ENCODE measurements at regions not wholly inside any gene's neighbourhood (a gene's known extent, or its start where the extent isn't known, plus 50 kb on each side); places are given as distances from the start of the nearest gene placed in this dataset.

GRCh38 chr6:167731216-167731615, 95.5 kb upstream of the AFDN start:
- Histone ChIP-seq H3K27me3 (no peaks in the 10 kb centered on the region), H3K27ac (peak overlapping the region in 1 of 2 donors; percentile 52), H3K4me1 (peaks cover 0 to 2% of the 10 kb centered on the region in 2 donors), H3K9me3 (no peaks in the 10 kb centered on the region), H3K4me3 (peak overlapping the region in 1 of 3 donors; percentile 28), H3K36me3 (no peaks in the 10 kb centered on the region)
- DNase-seq (ENCODE audit: low spot score in 2 of 2), result no peak
- TF ChIP-seq POLR2A (IDR thresholded peaks at IDR 0.05) (no peak), CTCF (IDR thresholded peaks at IDR 0.05) (no peak), POLR2AphosphoS5 (IDR thresholded peaks at IDR 0.05) (no peak)
- intact Hi-C loops (cut with DNase I; ENCODE audit: low total_unique reads), result no loop called here

- peaks cover 0 to 2% of the 10 kb centered on the region in 2 donors for H3K4me1 ChIP-seq
- intact Hi-C loops (cut with DNase I; ENCODE audit: low total_unique reads), result no loop called here
- H3K27me3 ChIP-seq, result no peaks in the 10 kb centered on the region
- no peak for DNase-seq (ENCODE audit: low spot score in 2 of 2)
- H3K9me3 ChIP-seq, result no peaks in the 10 kb centered on the region
- peak overlapping the region in 1 of 3 donors; percentile 28 for H3K4me3 ChIP-seq
- no peaks in the 10 kb centered on the region for H3K36me3 ChIP-seq
- TF ChIP-seq POLR2AphosphoS5 (IDR thresholded peaks at IDR 0.05) (no peak), CTCF (IDR thresholded peaks at IDR 0.05) (no peak), POLR2A (IDR thresholded peaks at IDR 0.05) (no peak)
- H3K27ac ChIP-seq, result peak overlapping the region; percentile 29 to 52
These were observed 94.8 kb upstream of the AFDN start for GRCh38 chr6:167731731-167732422.

- Histone ChIP-seq H3K4me3 (peak overlapping the region in 1 of 3 donors; percentile 14), H3K36me3 (no peaks in the 10 kb centered on the region), H3K4me1 (peaks cover 0 to 2% of the 10 kb centered on the region in 2 donors), H3K27me3 (no peaks in the 10 kb centered on the region), H3K27ac (peak overlapping the region; percentile 81 to 82), H3K9me3 (no peaks in the 10 kb centered on the region)
- intact Hi-C loops (cut with DNase I; ENCODE audit: low total_unique reads), result loop anchor here (2.0 kb wide), 1 partner anchor 93 kb away; the partner anchor contains the start of gene AFDN
- peak in 1 of 2 donors; percentile 87 for DNase-seq (ENCODE audit: low spot score in 2 of 2)
- TF ChIP-seq POLR2A (IDR thresholded peaks at IDR 0.05) (peak; percentile 6), POLR2AphosphoS5 (IDR thresholded peaks at IDR 0.05) (peak; percentile 36 to 81 (median 58)), CTCF (IDR thresholded peaks at IDR 0.05) (no peak)
These were observed 92.7 kb upstream of the AFDN start for GRCh38 chr6:167733740-167734661.

GRCh38 chr6:167734662-167735083, 92.0 kb upstream of the AFDN start:
- DNase-seq (ENCODE audit: low spot score in 2 of 2), result no peak
- no peak overlapping the region for H3K4me3 ChIP-seq
- no peaks in the 10 kb centered on the region for H3K36me3 ChIP-seq
- intact Hi-C loops (cut with DNase I; ENCODE audit: low total_unique reads), result loop anchor here (2.0 kb wide), 1 partner anchor 92 kb away; the partner anchor contains the start of gene AFDN
- no peaks in the 10 kb centered on the region for H3K9me3 ChIP-seq
- H3K27me3 ChIP-seq, result no peaks in the 10 kb centered on the region
- peaks cover 0 to 2% of the 10 kb centered on the region in 2 donors for H3K4me1 ChIP-seq
- TF ChIP-seq CTCF (IDR thresholded peaks at IDR 0.05) (no peak), POLR2A (IDR thresholded peaks at IDR 0.05) (no peak), POLR2AphosphoS5 (IDR thresholded peaks at IDR 0.05) (no peak)
- peak overlapping the region; percentile 81 to 82 for H3K27ac ChIP-seq
